Activated T-helper 17 cell treated with anti-CD3 and anti-CD28 coated beads, Interleukin-2, amount 50 U/mL, for 72 hours (primary cell): ENCODE measurements at regions not wholly inside any gene's neighbourhood (a gene's known extent, or its start where the extent isn't known, plus 50 kb on each side); places are given as distances from the start of the nearest gene placed in this dataset.

Experiments used
- ATAC-seq: fragments of 150-1000 bp; cut with Tn5 transposase; replicated peaks from 2 replicates; pipeline ENCODE4 v1.10.0; 2021; ENCODE audit warnings: mild to moderate bottlenecking, moderate library complexity
- H3K27ac Mint-ChIP-seq: one replicate; pipeline ENCODE4 v1.8.0; 2022; ENCODE audit warnings: mixed read lengths
- H3K27me3 Mint-ChIP-seq: one replicate; pipeline ENCODE4 v1.8.0; 2022; ENCODE audit warnings: mixed read lengths
- H3K36me3 Mint-ChIP-seq: one replicate; pipeline ENCODE4 v1.8.0; 2022; ENCODE audit warnings: low read depth, mild to moderate bottlenecking, mixed read lengths
- H3K4me1 Mint-ChIP-seq: one replicate; pipeline ENCODE4 v1.8.0; 2022; ENCODE audit warnings: mixed read lengths
- H3K4me3 Mint-ChIP-seq: one replicate; pipeline ENCODE4 v1.8.0; 2022; ENCODE audit warnings: mild to moderate bottlenecking, mixed read lengths
- H3K9me3 Mint-ChIP-seq: one replicate; pipeline ENCODE4 v1.8.0; 2022; ENCODE audit warnings: mixed read lengths

DNA sequence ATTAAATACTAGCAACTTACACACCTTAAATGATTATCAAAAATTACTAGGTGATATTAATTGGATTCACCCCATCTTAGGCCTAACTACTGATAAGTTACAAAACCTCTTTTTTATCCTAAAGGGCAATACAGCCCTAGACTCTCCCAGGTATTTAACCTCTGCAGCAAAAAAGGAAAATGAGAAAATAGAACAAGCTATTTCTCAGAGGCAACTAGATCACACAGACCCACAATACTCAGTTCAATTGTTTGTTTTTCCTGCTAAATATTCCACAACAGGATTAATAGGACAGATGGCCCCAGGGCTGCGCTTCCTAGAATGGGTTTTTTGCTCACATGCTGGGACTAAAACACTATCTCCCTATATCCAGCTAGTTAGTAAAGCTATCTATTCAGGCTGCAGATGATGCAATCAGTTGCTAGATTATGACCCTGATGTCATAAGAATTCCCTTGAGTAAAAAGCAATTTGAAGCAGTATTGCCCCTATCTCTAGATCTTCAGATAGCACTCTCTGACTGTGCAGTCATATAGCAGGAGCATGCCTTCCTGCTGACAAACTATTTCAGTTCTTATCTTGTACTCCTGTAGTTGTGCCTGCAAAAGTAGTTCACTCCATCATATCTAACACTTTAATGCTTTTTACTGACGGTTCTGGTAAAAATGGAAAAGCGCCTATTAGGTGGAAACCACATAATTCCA lies 1595.5 kb upstream of the TENM4 start:
- H3K27me3 Mint-ChIP-seq: no peaks in the 10 kb centered on the region
- H3K9me3 Mint-ChIP-seq: peaks cover 30% of the 10 kb centered on the region
- ATAC-seq: no peak
- H3K27ac Mint-ChIP-seq: no peak overlapping the region
- no peaks in the 10 kb centered on the region for H3K36me3 Mint-ChIP-seq
- H3K4me1 Mint-ChIP-seq: no peaks in the 10 kb centered on the region
- H3K4me3 Mint-ChIP-seq: no peak overlapping the region

DNA sequence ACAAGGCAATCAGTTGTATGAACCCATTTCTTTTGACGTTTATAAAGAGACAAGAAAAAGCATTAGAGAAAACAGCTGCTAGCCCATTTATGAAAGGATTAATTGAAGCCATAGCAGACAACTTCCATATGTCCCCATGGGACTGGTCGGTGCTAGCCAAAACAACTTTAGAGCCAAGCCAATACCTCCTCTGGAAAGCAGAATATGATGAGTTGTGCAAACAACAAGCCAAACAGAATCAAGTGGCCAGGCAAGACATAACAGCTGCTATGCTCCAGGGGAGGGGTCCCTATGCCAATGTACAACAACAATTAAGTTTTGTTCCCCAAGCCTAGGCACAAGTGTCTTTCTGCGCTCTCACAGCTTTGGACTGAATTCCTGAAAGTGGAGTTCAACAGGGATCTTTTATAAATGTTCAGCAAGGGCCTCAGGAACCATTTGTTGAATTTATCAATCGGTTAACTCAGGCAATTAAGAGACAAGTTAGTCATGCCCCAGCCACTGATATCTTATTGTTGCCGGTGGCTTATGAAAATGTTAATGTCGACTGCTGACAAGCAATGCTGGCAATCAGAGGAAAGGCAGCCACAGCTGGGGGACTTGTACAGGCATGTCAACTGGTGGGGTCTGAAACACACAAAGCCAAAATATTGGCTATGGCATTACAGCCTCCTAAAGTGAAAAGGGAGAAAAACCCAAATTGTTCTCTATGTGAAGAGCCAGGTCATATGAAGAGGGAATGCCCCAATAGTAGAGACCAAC lies 1593.1 kb upstream of the TENM4 start:
- no peak overlapping the region for H3K27ac Mint-ChIP-seq
- no peaks in the 10 kb centered on the region for H3K36me3 Mint-ChIP-seq
- H3K27me3 Mint-ChIP-seq: no peaks in the 10 kb centered on the region
- ATAC-seq: no peak
- H3K4me1 Mint-ChIP-seq: no peaks in the 10 kb centered on the region
- H3K4me3 Mint-ChIP-seq: no peak overlapping the region
- peaks cover 25% of the 10 kb centered on the region for H3K9me3 Mint-ChIP-seq

- Mint-ChIP-seq H3K36me3 (no peaks in the 10 kb centered on the region), H3K4me1 (no peaks in the 10 kb centered on the region), H3K9me3 (peaks cover 22% of the 10 kb centered on the region), H3K4me3 (no peak overlapping the region), H3K27ac (no peak overlapping the region), H3K27me3 (no peaks in the 10 kb centered on the region)
- no peak for ATAC-seq
These were observed 1592.1 kb upstream of the TENM4 start for GRCh38 chr11:81032906-81033305.

- Mint-ChIP-seq H3K4me1 (no peaks in the 10 kb centered on the region), H3K36me3 (no peaks in the 10 kb centered on the region), H3K9me3 (peaks cover 15% of the 10 kb centered on the region), H3K27me3 (no peaks in the 10 kb centered on the region), H3K4me3 (no peak overlapping the region), H3K27ac (no peak overlapping the region)
- no peak for ATAC-seq
These were observed 1589.4 kb upstream of the TENM4 start for GRCh38 chr11:81030186-81030585.

DNA sequence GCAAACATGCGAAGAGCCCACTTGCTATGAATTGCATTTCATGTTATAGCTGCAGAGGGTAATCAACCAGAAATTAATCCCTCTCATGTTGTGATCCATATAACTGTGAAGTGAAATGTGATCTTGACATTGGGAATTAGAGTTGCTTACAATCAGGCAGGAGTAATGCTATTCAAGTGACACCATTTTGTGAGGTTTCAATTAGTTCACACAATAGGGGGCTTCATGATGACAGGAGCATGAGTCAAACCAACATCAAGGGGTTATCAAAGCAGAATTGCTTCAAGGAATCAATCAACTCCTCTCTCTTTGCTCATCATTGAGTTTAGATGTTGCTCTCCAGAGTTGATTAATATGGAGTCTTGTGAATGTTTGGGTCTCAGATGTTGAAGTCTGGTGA lies 1585.2 kb upstream of the TENM4 start:
- Mint-ChIP-seq H3K4me3 (no peak overlapping the region), H3K4me1 (no peaks in the 10 kb centered on the region), H3K27ac (no peak overlapping the region), H3K9me3 (peaks cover 10% of the 10 kb centered on the region), H3K27me3 (no peaks in the 10 kb centered on the region), H3K36me3 (no peaks in the 10 kb centered on the region)
- ATAC-seq: no peak

DNA sequence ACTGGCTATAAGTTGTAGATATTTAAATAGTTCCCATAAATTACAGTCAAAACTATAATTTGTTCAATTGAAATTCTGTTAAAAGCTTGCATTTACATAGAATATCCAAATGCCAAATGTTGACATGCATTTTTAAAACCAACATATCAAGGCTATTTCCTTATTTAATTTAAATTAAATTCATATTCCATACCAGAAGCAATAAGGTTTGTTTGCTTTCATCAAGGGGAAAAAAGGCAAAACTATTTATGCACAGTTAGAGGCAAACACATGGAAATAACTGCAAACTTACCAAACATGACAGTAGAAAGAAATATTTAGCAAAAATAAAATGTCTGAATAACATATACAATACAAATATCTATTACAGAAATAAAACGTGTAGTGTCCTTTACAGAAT lies 1581.2 kb upstream of the TENM4 start:
- no peak overlapping the region for H3K4me3 Mint-ChIP-seq
- no peak overlapping the region for H3K27ac Mint-ChIP-seq
- no peaks in the 10 kb centered on the region for H3K4me1 Mint-ChIP-seq
- H3K9me3 Mint-ChIP-seq: peaks cover 13% of the 10 kb centered on the region
- ATAC-seq: no peak
- H3K27me3 Mint-ChIP-seq: no peaks in the 10 kb centered on the region
- H3K36me3 Mint-ChIP-seq: no peaks in the 10 kb centered on the region

DNA sequence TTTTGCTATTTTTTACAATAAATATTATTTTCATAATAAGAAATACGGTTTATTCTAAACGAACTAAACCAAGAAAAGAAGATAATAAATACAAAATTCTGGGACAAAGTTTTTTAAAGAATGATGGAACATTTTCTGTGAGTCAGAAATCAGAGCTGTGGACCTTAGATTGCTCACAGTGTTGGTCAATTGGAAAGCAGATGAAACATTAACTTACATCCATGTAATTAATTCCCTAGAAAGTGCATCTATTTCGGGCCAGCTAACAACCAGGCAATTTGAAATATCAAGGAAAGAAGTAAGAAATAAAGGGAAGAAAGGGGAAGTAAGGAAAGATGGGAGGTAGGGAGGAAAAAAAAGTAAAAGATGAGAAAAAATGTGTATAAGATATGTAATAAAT lies 1569.8 kb upstream of the TENM4 start:
- Mint-ChIP-seq H3K27ac (no peak overlapping the region), H3K27me3 (no peaks in the 10 kb centered on the region), H3K9me3 (peaks cover 11% of the 10 kb centered on the region), H3K4me3 (no peak overlapping the region), H3K36me3 (no peaks in the 10 kb centered on the region), H3K4me1 (no peaks in the 10 kb centered on the region)
- no peak for ATAC-seq

DNA sequence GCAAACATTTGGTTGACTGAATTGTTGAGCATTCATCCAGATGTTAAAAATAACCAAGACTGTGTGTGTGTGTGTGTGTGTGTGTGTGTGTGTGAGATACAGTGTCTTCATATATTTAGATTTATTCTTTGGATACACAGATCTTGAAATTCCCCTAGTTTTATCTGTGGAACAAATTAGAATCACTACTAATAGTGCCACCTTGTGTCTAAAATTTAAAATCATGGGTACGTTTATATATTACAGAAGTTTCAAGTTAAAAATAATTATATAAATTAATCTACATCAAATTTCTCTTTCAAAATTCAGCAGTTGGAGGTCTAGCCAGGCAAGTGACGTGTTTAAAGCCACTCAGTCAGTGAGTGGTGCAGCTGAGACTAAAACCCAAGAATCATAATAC lies 1566.2 kb upstream of the TENM4 start:
- H3K36me3 Mint-ChIP-seq: no peaks in the 10 kb centered on the region
- peaks cover 6% of the 10 kb centered on the region for H3K9me3 Mint-ChIP-seq
- no peaks in the 10 kb centered on the region for H3K4me1 Mint-ChIP-seq
- no peak overlapping the region for H3K4me3 Mint-ChIP-seq
- ATAC-seq: no peak
- H3K27me3 Mint-ChIP-seq: no peaks in the 10 kb centered on the region
- no peak overlapping the region for H3K27ac Mint-ChIP-seq

DNA sequence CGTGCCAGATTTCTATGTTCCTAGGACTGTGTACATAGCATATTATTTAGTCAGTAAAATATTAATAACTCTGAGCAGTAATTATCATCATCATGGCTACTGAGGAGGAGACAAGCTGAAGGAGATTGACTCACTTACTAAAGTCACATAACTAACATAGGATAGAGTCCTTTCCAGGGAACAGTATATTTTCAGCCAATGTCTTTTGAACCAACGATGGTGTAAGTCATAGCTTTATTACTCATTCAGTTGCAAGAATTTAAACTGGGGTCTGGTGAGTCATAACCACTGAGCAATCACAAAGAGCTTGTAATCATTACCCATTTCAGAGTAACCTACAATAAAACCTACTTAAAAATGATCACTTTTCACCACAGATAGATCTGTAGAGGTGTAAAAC lies 1564.8 kb upstream of the TENM4 start:
- H3K27me3 Mint-ChIP-seq: no peaks in the 10 kb centered on the region
- H3K9me3 Mint-ChIP-seq: peaks cover 6% of the 10 kb centered on the region
- no peak for ATAC-seq

DNA sequence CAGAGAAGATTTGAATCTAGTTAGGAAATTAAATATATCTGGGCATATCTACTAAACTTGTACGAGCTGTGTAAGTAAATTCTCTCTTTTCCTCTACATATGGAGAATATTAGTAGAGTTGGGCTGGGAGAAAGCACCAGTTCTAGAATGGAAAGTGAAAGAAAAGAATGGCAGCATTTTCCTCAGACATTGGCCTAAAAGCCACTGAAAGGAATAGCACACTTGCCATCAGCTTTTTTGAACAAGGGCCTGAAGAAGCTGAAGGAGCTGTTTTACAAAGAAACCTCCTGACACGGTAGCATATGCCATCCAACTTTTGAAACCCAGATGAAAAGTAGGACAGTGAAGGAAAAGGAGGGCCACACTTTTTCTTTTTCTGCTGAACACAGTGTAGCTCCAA lies 1563.7 kb upstream of the TENM4 start:
- Mint-ChIP-seq H3K36me3 (no peaks in the 10 kb centered on the region), H3K4me3 (no peak overlapping the region), H3K4me1 (no peaks in the 10 kb centered on the region), H3K27ac (no peak overlapping the region), H3K27me3 (no peaks in the 10 kb centered on the region), H3K9me3 (peaks cover 8% of the 10 kb centered on the region)
- ATAC-seq: no peak

More for the DNA sequence above, 1564.8 kb upstream of the TENM4 start:
- H3K36me3 Mint-ChIP-seq: no peaks in the 10 kb centered on the region
- H3K4me1 Mint-ChIP-seq: no peaks in the 10 kb centered on the region
- no peak overlapping the region for H3K27ac Mint-ChIP-seq
- no peak overlapping the region for H3K4me3 Mint-ChIP-seq

DNA sequence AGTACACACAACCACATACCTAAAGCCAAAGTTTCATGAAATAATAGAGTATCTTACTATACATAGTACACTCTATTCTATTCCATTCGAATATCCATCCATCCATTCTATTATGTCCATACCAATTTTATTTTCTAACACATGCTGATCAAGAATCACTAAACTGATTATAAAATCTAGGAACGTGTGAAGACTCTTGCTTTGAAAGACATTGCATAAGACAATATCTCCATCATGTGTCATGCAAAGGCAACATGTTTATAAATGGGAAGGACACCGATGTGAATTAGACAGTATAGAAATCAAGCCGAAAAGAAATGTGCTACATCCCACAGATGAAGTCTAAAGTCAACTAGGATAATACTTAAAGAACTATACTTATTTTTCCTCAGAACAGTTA lies 1561.5 kb upstream of the TENM4 start:
- ATAC-seq: no peak
- Mint-ChIP-seq H3K27me3 (no peaks in the 10 kb centered on the region), H3K27ac (no peak overlapping the region), H3K4me3 (no peak overlapping the region), H3K36me3 (no peaks in the 10 kb centered on the region), H3K4me1 (no peaks in the 10 kb centered on the region), H3K9me3 (peaks cover 13% of the 10 kb centered on the region)

DNA sequence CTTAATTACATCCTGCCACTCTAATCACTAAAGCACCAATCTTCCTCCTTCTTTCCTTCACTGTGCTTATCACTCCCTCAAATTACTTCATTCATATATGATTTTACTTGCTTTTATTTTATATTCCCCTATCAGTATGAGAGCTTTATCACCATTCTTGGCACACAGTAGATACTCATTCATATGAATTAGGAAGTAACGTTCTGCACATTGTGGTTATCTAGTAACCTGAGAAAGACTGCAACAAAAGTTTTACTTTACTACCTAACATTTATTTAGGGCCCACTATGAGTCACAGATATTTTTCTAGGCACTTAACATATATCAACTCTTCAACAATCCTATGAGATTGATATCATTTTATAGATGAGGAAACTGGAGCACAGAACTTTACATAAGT lies 1559.9 kb upstream of the TENM4 start:
- Mint-ChIP-seq H3K4me1 (no peaks in the 10 kb centered on the region), H3K4me3 (no peak overlapping the region), H3K27me3 (no peaks in the 10 kb centered on the region), H3K9me3 (peaks cover 12% of the 10 kb centered on the region), H3K36me3 (no peaks in the 10 kb centered on the region), H3K27ac (no peak overlapping the region)
- no peak for ATAC-seq

DNA sequence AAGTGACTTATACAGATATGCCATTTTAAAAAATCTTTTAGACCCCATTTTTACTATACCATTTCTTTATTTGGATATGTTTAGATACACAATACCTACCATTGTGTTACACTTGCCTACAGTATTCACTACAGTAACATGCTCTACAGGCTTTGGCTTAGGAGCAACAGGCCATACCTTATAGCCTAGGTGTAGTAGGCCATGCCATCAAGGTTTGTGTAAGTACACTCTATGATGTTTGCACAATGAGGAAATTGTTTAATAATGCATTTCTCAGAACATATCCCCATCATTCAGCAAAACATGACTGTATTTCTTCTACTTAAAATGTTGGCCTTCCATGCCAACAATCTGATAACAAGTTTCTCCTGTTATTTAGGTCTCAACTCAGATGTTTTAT lies 1559.5 kb upstream of the TENM4 start:
- no peaks in the 10 kb centered on the region for H3K4me1 Mint-ChIP-seq

DNA sequence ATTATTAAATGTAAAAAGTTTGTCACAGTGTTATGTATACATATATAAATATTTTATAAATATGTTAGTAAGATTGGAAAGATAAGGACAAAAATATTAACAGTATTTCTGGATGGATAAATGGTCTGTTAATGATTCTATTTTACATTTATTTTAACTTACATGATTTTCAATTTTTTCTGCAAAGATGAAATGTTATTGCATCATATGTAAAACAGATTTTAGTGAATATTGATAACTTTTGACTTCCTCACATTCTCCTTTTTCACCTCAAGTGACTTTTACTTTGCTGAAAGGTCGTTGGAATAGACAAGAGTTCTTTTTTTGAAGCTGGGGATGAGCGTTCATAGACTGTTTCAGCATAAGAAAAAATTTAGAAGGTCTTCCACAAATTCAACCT lies 1554.7 kb upstream of the TENM4 start:
- H3K4me3 Mint-ChIP-seq: no peak overlapping the region
- H3K27me3 Mint-ChIP-seq: no peaks in the 10 kb centered on the region
- H3K9me3 Mint-ChIP-seq: peaks cover 23% of the 10 kb centered on the region
- no peak overlapping the region for H3K27ac Mint-ChIP-seq
- no peak for ATAC-seq
- H3K4me1 Mint-ChIP-seq: no peaks in the 10 kb centered on the region
- no peaks in the 10 kb centered on the region for H3K36me3 Mint-ChIP-seq

More for the DNA sequence above, 1559.5 kb upstream of the TENM4 start:
- no peak overlapping the region for H3K27ac Mint-ChIP-seq
- ATAC-seq: no peak
- H3K4me3 Mint-ChIP-seq: no peak overlapping the region
- no peaks in the 10 kb centered on the region for H3K36me3 Mint-ChIP-seq
- H3K9me3 Mint-ChIP-seq: peaks cover 8% of the 10 kb centered on the region
- H3K27me3 Mint-ChIP-seq: no peaks in the 10 kb centered on the region

- H3K4me1 Mint-ChIP-seq: no peaks in the 10 kb centered on the region
- H3K4me3 Mint-ChIP-seq: no peak overlapping the region
- ATAC-seq: no peak
- no peak overlapping the region for H3K27ac Mint-ChIP-seq
- peaks cover 33% of the 10 kb centered on the region for H3K9me3 Mint-ChIP-seq
- H3K36me3 Mint-ChIP-seq: no peaks in the 10 kb centered on the region
- no peaks in the 10 kb centered on the region for H3K27me3 Mint-ChIP-seq
These were observed 1552.7 kb upstream of the TENM4 start for GRCh38 chr11:80993536-80993935.
